Keratinocyte (primary cell): ENCODE measurements at regions not wholly inside any gene's neighbourhood (a gene's known extent, or its start where the extent isn't known, plus 50 kb on each side); places are given as distances from the start of the nearest gene placed in this dataset.

Experiments used
- DNase-seq: peaks from one replicate; pipeline ENCODE4 v3.0.0-alpha.2; 2011; ENCODE audit warnings: low read depth, missing footprints, low spot score
- FAIRE-seq: peaks from 2 replicates; lab custom pipeline; 2011; peaks lifted over from hg19 to GRCh38; lab: Jason Lieb, UNC
- H2AFZ ChIP-seq: 2 replicates; pipeline ENCODE4 v1.6.0; 2012; ENCODE audit warnings: low read length, control low read depth, inconsistent platforms; ENCODE audit not compliant: control insufficient read depth
- H3K27ac ChIP-seq: 2 replicates; pipeline ENCODE4 v1.5.1; 2011; ENCODE audit warnings: low read length; ENCODE audit not compliant: control insufficient read depth, insufficient read depth
- H3K27me3 ChIP-seq: 3 replicates; pipeline ENCODE4 v1.6.0; 2011; ENCODE audit warnings: low read length; ENCODE audit not compliant: control insufficient read depth, insufficient read depth; ENCODE audit errors: extremely low read depth
- H3K36me3 ChIP-seq, 2 experiments: 2 replicates in 1 of 2; 3 replicates in 1 of 2; pipeline ENCODE4 v1.5.1; 2011; ENCODE audit warnings: low read length in 2 of 2, mild to moderate bottlenecking in 1 of 2; ENCODE audit not compliant: control insufficient read depth in 2 of 2, insufficient read depth in 2 of 2; ENCODE audit errors: extremely low read depth in 1 of 2
- H3K4me1 ChIP-seq: 3 replicates; pipeline ENCODE4 v1.5.1; 2011; ENCODE audit warnings: low read length; ENCODE audit not compliant: control insufficient read depth, insufficient read depth; ENCODE audit errors: extremely low read depth
- H3K4me2 ChIP-seq: 3 replicates; pipeline ENCODE4 v1.6.0; 2011; ENCODE audit warnings: low read depth, low read length; ENCODE audit not compliant: control insufficient read depth, insufficient read depth; ENCODE audit errors: extremely low read depth
- H3K4me3 ChIP-seq, 3 experiments: fragments of 200-600 bp in 1 of 3; sonication (generic) in 1 of 3; 2 replicates in 2 of 3; 3 replicates in 1 of 3; pipeline ENCODE4 v1.5.1; 2011 to 2016; ENCODE audit warnings: low read length in 3 of 3, mild to moderate bottlenecking in 3 of 3, control low read depth in 2 of 3, inconsistent platforms in 1 of 3, low read depth in 1 of 3, mixed read lengths in 1 of 3, mixed run types in 1 of 3, moderate library complexity in 1 of 3; ENCODE audit not compliant: control insufficient read depth in 2 of 3, insufficient read depth in 2 of 3; ENCODE audit errors: extremely low read depth in 1 of 3
- H3K79me2 ChIP-seq: 2 replicates; pipeline ENCODE4 v1.6.0; 2012; ENCODE audit warnings: low read length; ENCODE audit not compliant: control insufficient read depth, insufficient read depth
- H3K9ac ChIP-seq: 3 replicates; pipeline ENCODE4 v1.6.0; 2011; ENCODE audit warnings: low read length; ENCODE audit not compliant: control insufficient read depth, insufficient read depth; ENCODE audit errors: extremely low read depth
- H3K9me1 ChIP-seq: 3 replicates; pipeline ENCODE4 v1.6.0; 2011; ENCODE audit warnings: low read length; ENCODE audit not compliant: control insufficient read depth, insufficient read depth; ENCODE audit errors: extremely low read depth
- H3K9me3 ChIP-seq: 2 replicates; pipeline ENCODE4 v1.5.1; 2012; ENCODE audit warnings: low read depth, low read length; ENCODE audit not compliant: control insufficient read depth
- H4K20me1 ChIP-seq: 3 replicates; pipeline ENCODE4 v1.6.0; 2011; ENCODE audit warnings: low read length; ENCODE audit not compliant: control insufficient read depth, insufficient read depth; ENCODE audit errors: extremely low read depth
- CTCF ChIP-seq, 3 experiments: IDR thresholded peaks in 1 of 3; conservative IDR thresholded peaks in 1 of 3; optimal IDR thresholded peaks in 1 of 3; 2 replicates in 2 of 3; 3 replicates in 1 of 3; pipeline versions ENCODE3 to v1.5.1; 2011; ENCODE audit warnings: low read length in 3 of 3, mild to moderate bottlenecking in 3 of 3, moderate library complexity in 2 of 3, control low read depth in 1 of 3, inconsistent platforms in 1 of 3; ENCODE audit not compliant: insufficient read depth in 2 of 3; ENCODE audit errors: extremely low read depth in 1 of 3
- EZH2 ChIP-seq: IDR thresholded peaks from one replicate; pipeline ENCODE4 v1.6.1; 2012; ENCODE audit warnings: inconsistent platforms, mild to moderate bottlenecking, low read length, moderate library complexity
- dilution Hi-C: fragments of 300-500 bp; cut with MboI; formaldehyde crosslinking; loops from one replicate; pipeline ENCODE4 v1.7.0; 2020; ENCODE audit warnings: low sequenced_read_pairs; ENCODE audit not compliant: extremely low pct_ligation_motif_present

- H3K27me3 ChIP-seq: no peaks in the 10 kb centered on the region
- dilution Hi-C loops: no loop called here
- no peaks in the 10 kb centered on the region for H3K9me3 ChIP-seq
- H2AFZ ChIP-seq: peak overlapping the region; percentile 82
- no peaks in the 10 kb centered on the region for H3K9me1 ChIP-seq
- TF ChIP-seq EZH2 (no peak), CTCF (optimal IDR thresholded peaks at IDR 0.05 in 1 of 3, IDR thresholded peaks at IDR 0.05 in 1 of 3, conservative IDR thresholded peaks at IDR 0.05 in 1 of 3; ENCODE audit: extremely low read depth in 1 of 3, insufficient read depth in 2 of 3, low read length in 3 of 3) (no peak)
- H3K9ac ChIP-seq: peak overlapping the region; percentile 55
- peaks cover 46% of the 10 kb centered on the region for H3K4me1 ChIP-seq
- no peaks in the 10 kb centered on the region for H3K79me2 ChIP-seq
- peak overlapping the region; percentile 96 for H3K27ac ChIP-seq
- peak overlapping the region; percentile 78 for H3K4me2 ChIP-seq
- FAIRE-seq: peak; percentile 78
- no peaks in the 10 kb centered on the region for H4K20me1 ChIP-seq
- no peak for DNase-seq
- H3K4me3 ChIP-seq: peak overlapping the region in 1 of 3 experiments; percentile 44
- no peaks in the 10 kb centered on the region for H3K36me3 ChIP-seq
Measured at GRCh38 chr13:48160606-48161278, 65.8 kb upstream of the MED4 start.

- TF ChIP-seq EZH2 (no peak), CTCF (optimal IDR thresholded peaks at IDR 0.05 in 1 of 3, IDR thresholded peaks at IDR 0.05 in 1 of 3, conservative IDR thresholded peaks at IDR 0.05 in 1 of 3; ENCODE audit: extremely low read depth in 1 of 3, insufficient read depth in 2 of 3, low read length in 3 of 3) (no peak)
- Histone ChIP-seq H3K9me3 (no peaks in the 10 kb centered on the region), H3K9ac (peak overlapping the region; percentile 67), H3K36me3 (no peaks in the 10 kb centered on the region), H3K27me3 (no peaks in the 10 kb centered on the region), H3K4me2 (peak overlapping the region; percentile 78), H2AFZ (peak overlapping the region; percentile 24), H3K4me1 (peaks cover 55% of the 10 kb centered on the region), H3K27ac (peak overlapping the region; percentile 96), H4K20me1 (no peaks in the 10 kb centered on the region), H3K9me1 (no peaks in the 10 kb centered on the region), H3K79me2 (no peaks in the 10 kb centered on the region), H3K4me3 (peak overlapping the region in 2 of 3 experiments; percentile 17 to 26)
- DNase-seq (no peak), FAIRE-seq (peak; percentile 78)
- dilution Hi-C loops: no loop called here
Measured at GRCh38 chr13:48159826-48160225, 64.9 kb upstream of the MED4 start.
